Natural killer cell (primary cell): ENCODE measurements at regions not wholly inside any gene's neighbourhood (a gene's known extent, or its start where the extent isn't known, plus 50 kb on each side); places are given as distances from the start of the nearest gene placed in this dataset.

ENCODE experiments used
- ATAC-seq, 3 donors: fragments of 150-1000 bp in 2 of 3; fragments of 200-7000 bp in 1 of 3; cut with Tn5 transposase; 1 replicate in 1 of 3; 2 replicates in 2 of 3; pipeline ENCODE4 v1.10.0; 2021; ENCODE audit warnings: mild to moderate bottlenecking in 2 of 3, moderate library complexity in 2 of 3
- DNase-seq, 2 donors: peaks; one replicate each; pipeline versions ENCODE4 v3.0.0 to v3.0.0-alpha.2; 2013 to 2021; ENCODE audit warnings: mixed read lengths in 1 of 2
- H3K27ac ChIP-seq: one replicate; pipeline ENCODE4 v1.5.1; 2013; ENCODE audit warnings: mild to moderate bottlenecking, low read length
- H3K27me3 ChIP-seq: one replicate; pipeline ENCODE4 v1.6.1; 2013; ENCODE audit warnings: low read length; ENCODE audit not compliant: control insufficient read depth, insufficient read depth
- H3K36me3 ChIP-seq: one replicate; pipeline ENCODE4 v1.6.1; 2013; ENCODE audit warnings: low read length; ENCODE audit not compliant: control insufficient read depth, insufficient read depth
- H3K4me1 ChIP-seq: one replicate; pipeline ENCODE4 v1.6.1; 2013; ENCODE audit warnings: low read length; ENCODE audit not compliant: control insufficient read depth, insufficient read depth
- H3K4me3 ChIP-seq: one replicate; pipeline ENCODE4 v1.5.1; 2013; ENCODE audit warnings: low read length
- H3K9me3 ChIP-seq: one replicate; pipeline ENCODE4 v1.6.1; 2013; ENCODE audit warnings: low read length; ENCODE audit not compliant: control insufficient read depth, insufficient read depth
- H3K27ac Mint-ChIP-seq, 2 donors: one replicate each; pipeline ENCODE4 v1.8.0; 2022; ENCODE audit warnings: mild to moderate bottlenecking in 2 of 2, mixed read lengths in 2 of 2, moderate library complexity in 1 of 2
- H3K27me3 Mint-ChIP-seq, 2 donors: one replicate each; pipeline ENCODE4 v1.8.0; 2022; ENCODE audit warnings: low read depth in 2 of 2, mixed read lengths in 2 of 2
- H3K36me3 Mint-ChIP-seq: one replicate; pipeline ENCODE4 v1.8.0; 2022; ENCODE audit warnings: mixed read lengths
- H3K4me1 Mint-ChIP-seq, 2 donors: one replicate each; pipeline ENCODE4 v1.8.0; 2022; ENCODE audit warnings: mixed read lengths in 2 of 2
- H3K4me3 Mint-ChIP-seq: one replicate; pipeline ENCODE4 v1.8.0; 2022; ENCODE audit warnings: mild to moderate bottlenecking, moderate library complexity, mixed read lengths
- H3K9me3 Mint-ChIP-seq, 2 donors: one replicate each; pipeline ENCODE4 v1.8.0; 2022; ENCODE audit warnings: mixed read lengths in 2 of 2
- CTCF ChIP-seq: fragments of 200-600 bp; IDR thresholded peaks from one replicate; pipeline ENCODE4 v1.8.0; 2022; ENCODE audit warnings: antibody characterized with exemption
- WGBS: methylation state at CpG from one replicate; pipeline ENCODE4 v1.1.7; 2013; ENCODE audit warnings: missing lambda C conversion rate; ENCODE audit not compliant: insufficient coverage; 5-methylcytosine and 5-hydroxymethylcytosine counted together
- intact Hi-C: fragments of 100-400 bp; cut with micrococcal nuclease; formaldehyde crosslinking; loops from one replicate; pipeline ENCODE4 v1.14.2; 2022

- no peaks in the 10 kb centered on the region for H3K9me3 ChIP-seq
- intact Hi-C loops = no loop called here
- no peak for TF ChIP-seq CTCF
- no peak overlapping the region for H3K4me3 Mint-ChIP-seq
- no peak for ATAC-seq
- no peaks in the 10 kb centered on the region for H3K36me3 Mint-ChIP-seq
- H3K27me3 ChIP-seq = no peaks in the 10 kb centered on the region
- 82% methylated on average over 1 of the region's 1 CpG for WGBS
- DNase-seq = no peak
- no peak overlapping the region for H3K4me3 ChIP-seq
- H3K27ac Mint-ChIP-seq = no peak overlapping the region
- H3K36me3 ChIP-seq = no peaks in the 10 kb centered on the region
- no peaks in the 10 kb centered on the region for H3K4me1 ChIP-seq
- H3K4me1 Mint-ChIP-seq = no peaks in the 10 kb centered on the region
- H3K9me3 Mint-ChIP-seq = no peaks in the 10 kb centered on the region
- no peak overlapping the region for H3K27ac ChIP-seq
- H3K27me3 Mint-ChIP-seq = peaks cover 6 to 10% of the 10 kb centered on the region in 2 donors
Observed at GRCh38 chr15:59940928-59941327, 63.2 kb upstream of the FOXB1 start.

- no peak overlapping the region for H3K4me3 Mint-ChIP-seq
- H3K27me3 Mint-ChIP-seq = peaks cover 6 to 12% of the 10 kb centered on the region in 2 donors
- no peaks in the 10 kb centered on the region for H3K36me3 ChIP-seq
- no peak overlapping the region for H3K27ac Mint-ChIP-seq
- H3K9me3 ChIP-seq = no peaks in the 10 kb centered on the region
- WGBS = 98% methylated on average over 6 of the region's 6 CpGs
- H3K27ac ChIP-seq = no peak overlapping the region
- ATAC-seq (no peak), DNase-seq (no peak)
- no peaks in the 10 kb centered on the region for H3K4me1 ChIP-seq
- no peaks in the 10 kb centered on the region for H3K36me3 Mint-ChIP-seq
- intact Hi-C loops = no loop called here
- no peaks in the 10 kb centered on the region for H3K4me1 Mint-ChIP-seq
- no peaks in the 10 kb centered on the region for H3K9me3 Mint-ChIP-seq
- no peak for TF ChIP-seq CTCF
- no peaks in the 10 kb centered on the region for H3K27me3 ChIP-seq
- H3K4me3 ChIP-seq = no peak overlapping the region
Observed at GRCh38 chr15:59940456-59940855, 63.7 kb upstream of the FOXB1 start.

- TF ChIP-seq CTCF = no peak
- H3K27me3 ChIP-seq = no peaks in the 10 kb centered on the region
- no peaks in the 10 kb centered on the region for H3K9me3 Mint-ChIP-seq
- no peak overlapping the region for H3K27ac ChIP-seq
- no peak overlapping the region for H3K4me3 ChIP-seq
- DNase-seq (no peak), ATAC-seq (no peak)
- no peaks in the 10 kb centered on the region for H3K9me3 ChIP-seq
- H3K4me1 ChIP-seq = no peaks in the 10 kb centered on the region
- H3K36me3 Mint-ChIP-seq = no peaks in the 10 kb centered on the region
- H3K36me3 ChIP-seq = no peaks in the 10 kb centered on the region
- 85% methylated on average over 8 of the region's 8 CpGs for WGBS
- intact Hi-C loops = no loop called here
- H3K27ac Mint-ChIP-seq = no peak overlapping the region
- no peaks in the 10 kb centered on the region for H3K4me1 Mint-ChIP-seq
- H3K27me3 Mint-ChIP-seq = peaks cover 6 to 26% of the 10 kb centered on the region in 2 donors
- no peak overlapping the region for H3K4me3 Mint-ChIP-seq
Observed at GRCh38 chr15:59936741-59937140, 67.4 kb upstream of the FOXB1 start.

- no peaks in the 10 kb centered on the region for H3K27me3 ChIP-seq
- Mint-ChIP-seq H3K36me3 (no peaks in the 10 kb centered on the region), H3K27me3 (peaks cover 2 to 50% of the 10 kb centered on the region in 2 donors), H3K4me1 (no peaks in the 10 kb centered on the region), H3K27ac (no peak overlapping the region), H3K4me3 (no peak overlapping the region), H3K9me3 (no peaks in the 10 kb centered on the region)
- ATAC-seq (no peak), DNase-seq (no peak)
- TF ChIP-seq CTCF = no peak
- WGBS = 92% methylated on average over 2 of the region's 4 CpGs
- H3K9me3 ChIP-seq = no peaks in the 10 kb centered on the region
- no peak overlapping the region for H3K4me3 ChIP-seq
- H3K36me3 ChIP-seq = no peaks in the 10 kb centered on the region
- H3K4me1 ChIP-seq = no peaks in the 10 kb centered on the region
- intact Hi-C loops = no loop called here
- no peak overlapping the region for H3K27ac ChIP-seq
Observed at GRCh38 chr15:59933607-59934006, 70.5 kb upstream of the FOXB1 start.
